Lung (tissue), 11 donors: ENCODE measurements at regions not wholly inside any gene's neighbourhood (a gene's known extent, or its start where the extent isn't known, plus 50 kb on each side); places are given as distances from the start of the nearest gene placed in this dataset.

Experiments
- ATAC-seq: fragments of 200-7000 bp; cut with Tn5 transposase; one replicate; pipeline ENCODE4 v1.9.1; 2020; ENCODE audit warnings: moderate number of reproducible peaks; ENCODE audit not compliant: insufficient read depth, low FRiP score
- DNase-seq, 3 donors: peaks; one replicate each; pipeline ENCODE4 v3.0.0-alpha.2; 2013 to 2017
- H3K27ac ChIP-seq, 2 donors: one replicate each; pipeline ENCODE4 v1.5.1; 2013; ENCODE audit warnings: mild to moderate bottlenecking in 2 of 2, moderate library complexity in 2 of 2, control low read depth in 1 of 2, inconsistent platforms in 1 of 2, low read depth in 1 of 2, low read length in 1 of 2
- H3K27me3 ChIP-seq, 3 donors: one replicate each; pipeline ENCODE4 v1.5.1; 2013; ENCODE audit warnings: low read length in 2 of 3; ENCODE audit not compliant: control insufficient read depth in 3 of 3, insufficient read depth in 3 of 3
- H3K36me3 ChIP-seq, 4 donors: one replicate each; pipeline ENCODE4 v1.5.1; 2013; ENCODE audit warnings: low read length in 4 of 4, mild to moderate bottlenecking in 1 of 4, moderate library complexity in 1 of 4; ENCODE audit not compliant: control insufficient read depth in 4 of 4, insufficient read depth in 4 of 4
- H3K4me1 ChIP-seq, 5 donors: one replicate each; pipeline ENCODE4 v1.5.1; 2013; ENCODE audit warnings: low read length in 5 of 5, mild to moderate bottlenecking in 2 of 5, moderate library complexity in 1 of 5; ENCODE audit not compliant: control insufficient read depth in 5 of 5, insufficient read depth in 5 of 5
- H3K4me3 ChIP-seq: one replicate; pipeline ENCODE4 v1.5.1; 2013; ENCODE audit warnings: mild to moderate bottlenecking, control low read depth, moderate library complexity
- H3K9ac ChIP-seq, 2 donors: one replicate each; pipeline ENCODE4 v1.5.1; 2013; ENCODE audit warnings: low read length in 2 of 2, control low read depth in 1 of 2; ENCODE audit not compliant: insufficient read depth in 1 of 2
- H3K9me3 ChIP-seq, 4 donors: one replicate each; pipeline ENCODE4 v1.5.1; 2013; ENCODE audit warnings: low read length in 3 of 4, mild to moderate bottlenecking in 1 of 4, moderate library complexity in 1 of 4; ENCODE audit not compliant: control insufficient read depth in 4 of 4, insufficient read depth in 3 of 4
- WGBS, 2 donors: extraction: QIAGEN DNeasy Blood & Tissue Kit; methylation state at CpG; one replicate each; pipeline ENCODE4 v1.1.7; 2013; 5-methylcytosine and 5-hydroxymethylcytosine counted together
- TF ChIP-seq, protein P1 (sequence below): IDR thresholded peaks from 2 replicates; pipeline ENCODE4 v1.5.1; 2012; ENCODE audit warnings: mild to moderate bottlenecking; ENCODE audit errors: control extremely low read depth, extremely low read depth
- donor health status: control.
- donor health status: control.
- donor health status: Bipolar disorder and iron deficiency.
- donor health status: healthy.
- donor health status: DM: yes; HTN: yes; CAD: no.

GRCh38 chr20:12715371-12715770 is 293.4 kb upstream of the SPTLC3 start:
- H3K4me1 ChIP-seq = no peaks in the 10 kb centered on the region
- WGBS, 2 donors = 80 to 87% methylated on average over 2 of the region's 2 CpGs
- DNase-seq = no peak
- ATAC-seq = no peak
- H3K4me3 ChIP-seq = no peak overlapping the region
- H3K36me3 ChIP-seq = no peaks in the 10 kb centered on the region
- H3K27me3 ChIP-seq = no peaks in the 10 kb centered on the region
- TF ChIP-seq, protein P1, sequence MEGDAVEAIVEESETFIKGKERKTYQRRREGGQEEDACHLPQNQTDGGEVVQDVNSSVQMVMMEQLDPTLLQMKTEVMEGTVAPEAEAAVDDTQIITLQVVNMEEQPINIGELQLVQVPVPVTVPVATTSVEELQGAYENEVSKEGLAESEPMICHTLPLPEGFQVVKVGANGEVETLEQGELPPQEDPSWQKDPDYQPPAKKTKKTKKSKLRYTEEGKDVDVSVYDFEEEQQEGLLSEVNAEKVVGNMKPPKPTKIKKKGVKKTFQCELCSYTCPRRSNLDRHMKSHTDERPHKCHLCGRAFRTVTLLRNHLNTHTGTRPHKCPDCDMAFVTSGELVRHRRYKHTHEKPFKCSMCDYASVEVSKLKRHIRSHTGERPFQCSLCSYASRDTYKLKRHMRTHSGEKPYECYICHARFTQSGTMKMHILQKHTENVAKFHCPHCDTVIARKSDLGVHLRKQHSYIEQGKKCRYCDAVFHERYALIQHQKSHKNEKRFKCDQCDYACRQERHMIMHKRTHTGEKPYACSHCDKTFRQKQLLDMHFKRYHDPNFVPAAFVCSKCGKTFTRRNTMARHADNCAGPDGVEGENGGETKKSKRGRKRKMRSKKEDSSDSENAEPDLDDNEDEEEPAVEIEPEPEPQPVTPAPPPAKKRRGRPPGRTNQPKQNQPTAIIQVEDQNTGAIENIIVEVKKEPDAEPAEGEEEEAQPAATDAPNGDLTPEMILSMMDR = no peak
- no peaks in the 10 kb centered on the region for H3K9me3 ChIP-seq
- no peak overlapping the region for H3K27ac ChIP-seq
- H3K9ac ChIP-seq = no peak overlapping the region

DNA sequence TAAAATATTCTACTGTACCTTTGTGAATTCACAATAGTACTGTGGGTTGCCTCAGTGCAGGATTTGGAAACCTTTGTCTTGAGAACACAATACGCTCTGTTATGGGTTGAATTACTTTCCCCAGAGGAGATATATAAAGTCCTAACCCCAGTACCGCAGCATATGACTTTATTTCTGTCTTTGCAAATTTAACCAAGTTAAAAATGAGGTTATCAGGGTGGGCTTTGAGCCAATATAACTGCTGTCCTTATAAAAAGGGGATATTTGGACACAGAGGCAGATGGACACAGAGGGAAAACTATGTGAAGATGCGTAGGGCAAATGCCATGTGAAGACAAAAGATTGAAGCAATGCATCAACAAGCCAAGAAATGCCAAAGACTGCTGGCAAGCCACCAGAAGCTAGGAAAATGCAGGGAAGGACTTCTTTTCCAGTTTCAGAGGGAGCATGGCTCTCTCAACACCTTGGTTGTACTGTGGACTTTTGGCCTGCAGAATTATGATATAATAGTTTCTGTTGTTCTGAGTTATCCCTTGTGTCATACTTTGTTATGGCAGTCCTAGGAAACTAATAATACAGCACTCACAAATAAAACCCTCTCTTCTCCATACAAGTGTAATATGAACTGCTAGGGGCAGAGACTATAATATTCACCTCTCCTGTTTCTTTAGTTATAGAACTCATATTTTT is 292.6 kb upstream of the SPTLC3 start:
- ATAC-seq (no peak), DNase-seq (no peak)
- no peaks in the 10 kb centered on the region for H3K27me3 ChIP-seq
- TF ChIP-seq, protein P1 = no peak
- no peaks in the 10 kb centered on the region for H3K9me3 ChIP-seq
- no peak overlapping the region for H3K27ac ChIP-seq
- no peaks in the 10 kb centered on the region for H3K36me3 ChIP-seq
- no peaks in the 10 kb centered on the region for H3K4me1 ChIP-seq
- H3K4me3 ChIP-seq = no peak overlapping the region
- 85 to 95% methylated on average over 3 of the region's 3 CpGs for WGBS, 2 donors
- H3K9ac ChIP-seq = no peak overlapping the region

- TF ChIP-seq, protein P1 = no peak
These were observed 291.7 kb upstream of the SPTLC3 start for GRCh38 chr20:12717061-12717460.

DNA sequence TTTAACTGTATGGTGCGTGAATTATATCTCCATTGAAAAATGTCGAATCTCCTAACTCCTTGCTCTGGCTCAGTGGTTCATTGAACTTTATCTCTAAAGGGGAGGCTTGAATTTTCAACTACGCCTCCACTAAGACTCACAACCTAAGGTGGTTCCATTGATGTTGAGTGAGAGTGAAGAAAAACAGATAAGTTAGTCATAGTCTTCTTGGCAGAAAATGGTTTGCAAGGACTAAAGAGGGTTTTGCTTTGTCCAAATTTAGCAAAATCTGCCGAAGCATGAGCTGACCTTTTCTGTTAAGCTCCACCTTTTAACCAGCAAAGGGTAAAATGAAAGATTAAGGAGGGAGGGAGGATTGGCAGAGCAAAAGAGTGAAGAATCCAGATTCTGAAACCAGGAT is 290.2 kb upstream of the SPTLC3 start:
- Histone ChIP-seq H3K9ac (no peak overlapping the region), H3K4me3 (no peak overlapping the region), H3K36me3 (no peaks in the 10 kb centered on the region), H3K27me3 (no peaks in the 10 kb centered on the region), H3K4me1 (no peaks in the 10 kb centered on the region), H3K9me3 (no peaks in the 10 kb centered on the region), H3K27ac (no peak overlapping the region)
- TF ChIP-seq, protein P1 = no peak
- DNase-seq = no peak
- ATAC-seq = no peak
- 74 to 77% methylated on average over 4 of the region's 4 CpGs for WGBS, 2 donors

More at GRCh38 chr20:12717061-12717460, 291.7 kb upstream of the SPTLC3 start:
- H3K27ac ChIP-seq = no peak overlapping the region
- ATAC-seq (no peak), DNase-seq (no peak)
- no peaks in the 10 kb centered on the region for H3K36me3 ChIP-seq
- no peaks in the 10 kb centered on the region for H3K9me3 ChIP-seq
- no peak overlapping the region for H3K4me3 ChIP-seq
- 55 to 84% methylated on average over 1 of the region's 1 CpG for WGBS, 2 donors
- H3K9ac ChIP-seq = no peak overlapping the region
- no peaks in the 10 kb centered on the region for H3K4me1 ChIP-seq
- no peaks in the 10 kb centered on the region for H3K27me3 ChIP-seq
